ENCODE measurements at regions not wholly inside any gene's neighbourhood (a gene's known extent, or its start where the extent isn't known, plus 50 kb on each side); places are given as distances from the start of the nearest gene placed in this dataset.

- TF ChIP-seq, protein P1, sequence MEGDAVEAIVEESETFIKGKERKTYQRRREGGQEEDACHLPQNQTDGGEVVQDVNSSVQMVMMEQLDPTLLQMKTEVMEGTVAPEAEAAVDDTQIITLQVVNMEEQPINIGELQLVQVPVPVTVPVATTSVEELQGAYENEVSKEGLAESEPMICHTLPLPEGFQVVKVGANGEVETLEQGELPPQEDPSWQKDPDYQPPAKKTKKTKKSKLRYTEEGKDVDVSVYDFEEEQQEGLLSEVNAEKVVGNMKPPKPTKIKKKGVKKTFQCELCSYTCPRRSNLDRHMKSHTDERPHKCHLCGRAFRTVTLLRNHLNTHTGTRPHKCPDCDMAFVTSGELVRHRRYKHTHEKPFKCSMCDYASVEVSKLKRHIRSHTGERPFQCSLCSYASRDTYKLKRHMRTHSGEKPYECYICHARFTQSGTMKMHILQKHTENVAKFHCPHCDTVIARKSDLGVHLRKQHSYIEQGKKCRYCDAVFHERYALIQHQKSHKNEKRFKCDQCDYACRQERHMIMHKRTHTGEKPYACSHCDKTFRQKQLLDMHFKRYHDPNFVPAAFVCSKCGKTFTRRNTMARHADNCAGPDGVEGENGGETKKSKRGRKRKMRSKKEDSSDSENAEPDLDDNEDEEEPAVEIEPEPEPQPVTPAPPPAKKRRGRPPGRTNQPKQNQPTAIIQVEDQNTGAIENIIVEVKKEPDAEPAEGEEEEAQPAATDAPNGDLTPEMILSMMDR (IDR thresholded peaks at IDR 0.05) = no peak
- TF ChIP-seq POLR2AphosphoS5 (IDR thresholded peaks at IDR 0.05) (no peak), POLR2A (IDR thresholded peaks at IDR 0.05) (no peak)
Observed at GRCh38 chr3:88668180-88668579, 439.2 kb upstream of the EPHA3 start.

Measured in breast epithelium (tissue), 3 donors.